ENCODE measurements at regions not wholly inside any gene's neighbourhood (a gene's known extent, or its start where the extent isn't known, plus 50 kb on each side); places are given as distances from the start of the nearest gene placed in this dataset.

DNA sequence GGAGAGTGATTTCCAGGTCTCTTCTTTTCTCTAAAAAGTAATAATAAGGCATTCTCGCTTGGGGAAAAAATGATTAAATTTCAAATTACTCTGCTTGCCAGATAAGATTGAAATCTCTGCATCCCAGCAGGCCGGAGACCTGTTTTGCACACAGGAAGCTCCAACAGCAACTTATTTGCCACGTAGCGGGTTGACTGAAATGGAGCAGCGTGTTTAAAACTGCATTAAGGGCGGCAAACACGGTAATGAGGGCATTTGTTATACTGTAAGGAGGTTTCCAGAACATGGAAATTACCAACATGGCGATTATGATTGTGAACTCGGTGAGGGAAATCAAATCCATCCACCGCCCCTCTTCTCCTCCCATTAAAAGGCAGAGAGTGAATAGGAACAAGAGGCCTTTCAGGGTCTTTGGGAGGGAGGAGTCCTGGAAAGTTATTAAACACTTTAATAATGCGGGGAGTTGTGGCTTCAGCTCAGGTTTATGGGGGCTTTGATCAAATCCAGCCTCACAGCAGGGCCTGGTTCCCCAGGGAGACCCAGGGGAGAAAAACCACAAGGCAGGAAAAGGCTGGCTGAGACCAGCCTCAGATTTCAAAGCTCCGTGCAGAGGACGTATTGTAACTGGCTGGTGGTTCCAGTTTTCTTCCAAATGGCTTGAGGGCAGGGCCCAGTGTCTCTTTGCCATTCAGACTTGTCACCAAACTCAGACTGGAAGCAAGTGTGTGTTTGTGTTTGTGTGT, 242.3 kb downstream of the TLE3 start:
- Histone ChIP-seq H3K27me3 (replicated peaks; ENCODE audit: control insufficient read depth, insufficient read depth, low read length, poor library complexity, severe bottlenecking) (no peaks in the 10 kb centered on the region), H3K4me3 (ENCODE audit: insufficient read depth, low read depth, low read length, poor library complexity, severe bottlenecking) (no peak overlapping the region), H3K27ac (ENCODE audit: insufficient read depth, low read length, poor library complexity, severe bottlenecking) (no peak overlapping the region), H3K4me1 (ENCODE audit: control insufficient read depth, insufficient read depth, low read length, poor library complexity, severe bottlenecking) (peaks cover 10% of the 10 kb centered on the region), H3K9me3 (ENCODE audit: control insufficient read depth, low read length) (no peaks in the 10 kb centered on the region), H3K36me3 (ENCODE audit: control insufficient read depth, insufficient read depth, low read length) (no peaks in the 10 kb centered on the region)
- DNase-seq: no peak

DNA sequence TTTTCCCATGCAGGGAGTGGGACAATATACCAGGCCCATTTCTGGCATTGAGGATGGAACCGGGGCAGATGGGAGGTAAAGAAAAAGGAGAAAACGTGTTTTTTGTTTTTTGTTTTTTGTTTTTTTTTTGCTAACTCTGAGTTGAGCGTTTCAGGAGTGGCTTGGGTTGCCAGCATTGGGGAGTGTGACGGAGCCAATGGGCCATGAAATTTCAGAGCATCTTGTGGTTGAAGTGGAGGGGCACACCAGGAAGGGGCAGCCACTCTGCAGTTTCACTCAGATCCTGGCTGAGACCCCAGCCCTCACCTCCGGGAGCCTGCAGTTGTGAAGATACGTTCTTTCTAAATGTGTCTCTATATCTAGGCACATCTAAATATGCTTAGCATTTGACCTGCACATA, 240.5 kb downstream of the TLE3 start:
- no peaks in the 10 kb centered on the region for H3K36me3 ChIP-seq (ENCODE audit: control insufficient read depth, insufficient read depth, low read length)
- H3K27me3 ChIP-seq (replicated peaks; ENCODE audit: control insufficient read depth, insufficient read depth, low read length, poor library complexity, severe bottlenecking): no peaks in the 10 kb centered on the region
- DNase-seq: no peak
- H3K4me3 ChIP-seq (ENCODE audit: insufficient read depth, low read depth, low read length, poor library complexity, severe bottlenecking): no peak overlapping the region
- no peak overlapping the region for H3K27ac ChIP-seq (ENCODE audit: insufficient read depth, low read length, poor library complexity, severe bottlenecking)
- H3K9me3 ChIP-seq (ENCODE audit: control insufficient read depth, low read length): no peaks in the 10 kb centered on the region
- peaks cover 10% of the 10 kb centered on the region for H3K4me1 ChIP-seq (ENCODE audit: control insufficient read depth, insufficient read depth, low read length, poor library complexity, severe bottlenecking)

DNA sequence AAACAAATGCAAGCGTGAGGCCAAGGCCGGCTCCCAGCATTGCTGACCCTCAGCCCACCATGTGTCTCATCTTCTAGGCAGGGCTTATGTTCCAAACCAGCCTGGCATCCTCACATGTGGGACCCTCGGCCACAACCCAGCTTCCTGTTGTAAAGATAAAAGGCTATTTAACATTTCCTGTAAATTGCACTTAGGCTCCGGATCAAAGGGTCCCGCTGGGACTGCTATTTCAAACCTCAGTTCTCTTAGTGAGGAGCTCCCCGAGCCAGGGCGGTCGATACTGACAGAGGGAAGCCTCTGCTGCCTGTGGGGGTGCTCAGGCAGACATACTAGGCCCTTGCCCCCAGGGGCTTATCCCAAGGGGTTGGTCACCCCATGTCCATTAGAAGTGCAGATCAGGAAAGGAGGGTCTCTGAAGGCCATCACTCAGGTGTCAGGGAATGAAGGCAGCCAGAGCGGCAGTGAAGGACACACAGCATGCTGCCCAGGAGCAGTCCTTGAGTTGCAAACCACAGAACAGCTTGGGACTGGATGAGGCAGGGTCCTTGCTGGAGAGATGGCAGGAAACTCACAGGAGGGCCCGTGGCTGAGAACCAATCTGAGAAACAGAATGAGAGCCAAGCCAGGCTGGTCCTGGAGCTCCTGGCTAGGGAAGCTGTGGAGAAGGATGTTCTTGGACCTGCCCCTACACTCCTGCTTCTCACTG, 239.9 kb downstream of the TLE3 start:
- no peaks in the 10 kb centered on the region for H3K9me3 ChIP-seq (ENCODE audit: control insufficient read depth, low read length)
- H3K4me1 ChIP-seq (ENCODE audit: control insufficient read depth, insufficient read depth, low read length, poor library complexity, severe bottlenecking): peaks cover 10% of the 10 kb centered on the region
- no peaks in the 10 kb centered on the region for H3K36me3 ChIP-seq (ENCODE audit: control insufficient read depth, insufficient read depth, low read length)
- no peaks in the 10 kb centered on the region for H3K27me3 ChIP-seq (replicated peaks; ENCODE audit: control insufficient read depth, insufficient read depth, low read length, poor library complexity, severe bottlenecking)
- DNase-seq: no peak
- no peak overlapping the region for H3K27ac ChIP-seq (ENCODE audit: insufficient read depth, low read length, poor library complexity, severe bottlenecking)
- no peak overlapping the region for H3K4me3 ChIP-seq (ENCODE audit: insufficient read depth, low read depth, low read length, poor library complexity, severe bottlenecking)

DNA sequence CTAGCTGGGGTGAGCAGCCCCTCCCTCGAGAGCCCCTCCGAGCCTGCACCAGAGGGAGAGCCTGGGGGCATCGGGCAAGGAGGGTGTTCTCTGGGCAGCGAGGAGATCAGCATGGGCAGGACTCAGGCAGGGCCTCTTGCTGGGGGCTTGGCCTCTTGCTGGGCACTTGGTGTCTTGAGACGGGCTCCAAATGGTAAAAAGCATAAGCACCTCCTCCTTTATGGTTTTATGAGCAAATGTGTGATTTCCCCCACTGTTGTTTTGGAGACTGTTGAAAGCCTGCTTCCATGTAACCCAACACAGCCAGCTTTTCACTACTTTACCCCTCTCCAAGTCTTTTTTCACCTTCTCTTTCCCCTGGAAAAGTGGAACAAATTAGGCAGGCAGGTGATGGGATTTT, 239.3 kb downstream of the TLE3 start:
- no peaks in the 10 kb centered on the region for H3K36me3 ChIP-seq (ENCODE audit: control insufficient read depth, insufficient read depth, low read length)
- no peaks in the 10 kb centered on the region for H3K27me3 ChIP-seq (replicated peaks; ENCODE audit: control insufficient read depth, insufficient read depth, low read length, poor library complexity, severe bottlenecking)
- no peaks in the 10 kb centered on the region for H3K9me3 ChIP-seq (ENCODE audit: control insufficient read depth, low read length)
- H3K27ac ChIP-seq (ENCODE audit: insufficient read depth, low read length, poor library complexity, severe bottlenecking): no peak overlapping the region
- H3K4me3 ChIP-seq (ENCODE audit: insufficient read depth, low read depth, low read length, poor library complexity, severe bottlenecking): no peak overlapping the region
- no peak for DNase-seq
- H3K4me1 ChIP-seq (ENCODE audit: control insufficient read depth, insufficient read depth, low read length, poor library complexity, severe bottlenecking): peaks cover 10% of the 10 kb centered on the region

DNA sequence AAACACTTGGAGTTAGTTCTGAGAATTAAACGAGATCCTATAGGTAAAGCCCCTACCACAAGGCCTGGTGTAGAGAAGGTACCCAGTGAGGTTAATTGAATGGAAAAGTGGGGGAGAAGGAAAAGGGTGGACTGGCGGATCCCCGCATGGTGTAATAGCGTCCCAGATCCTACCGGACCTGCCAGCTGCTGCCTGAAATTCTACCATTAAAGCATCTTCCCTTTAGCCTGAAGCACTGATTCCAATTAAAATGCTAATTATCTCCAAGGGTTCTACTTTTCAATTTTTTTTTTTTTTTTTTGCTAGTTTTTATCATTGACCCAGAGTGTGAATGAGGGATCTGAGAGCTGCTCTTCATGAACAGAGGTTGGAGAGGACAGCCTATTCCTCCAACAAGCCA, 237.9 kb downstream of the TLE3 start:
- no peak for DNase-seq
- Histone ChIP-seq H3K27ac (ENCODE audit: insufficient read depth, low read length, poor library complexity, severe bottlenecking) (no peak overlapping the region), H3K4me3 (ENCODE audit: insufficient read depth, low read depth, low read length, poor library complexity, severe bottlenecking) (no peak overlapping the region), H3K36me3 (ENCODE audit: control insufficient read depth, insufficient read depth, low read length) (no peaks in the 10 kb centered on the region), H3K27me3 (replicated peaks; ENCODE audit: control insufficient read depth, insufficient read depth, low read length, poor library complexity, severe bottlenecking) (no peaks in the 10 kb centered on the region), H3K4me1 (ENCODE audit: control insufficient read depth, insufficient read depth, low read length, poor library complexity, severe bottlenecking) (peaks cover 10% of the 10 kb centered on the region), H3K9me3 (ENCODE audit: control insufficient read depth, low read length) (no peaks in the 10 kb centered on the region)

DNA sequence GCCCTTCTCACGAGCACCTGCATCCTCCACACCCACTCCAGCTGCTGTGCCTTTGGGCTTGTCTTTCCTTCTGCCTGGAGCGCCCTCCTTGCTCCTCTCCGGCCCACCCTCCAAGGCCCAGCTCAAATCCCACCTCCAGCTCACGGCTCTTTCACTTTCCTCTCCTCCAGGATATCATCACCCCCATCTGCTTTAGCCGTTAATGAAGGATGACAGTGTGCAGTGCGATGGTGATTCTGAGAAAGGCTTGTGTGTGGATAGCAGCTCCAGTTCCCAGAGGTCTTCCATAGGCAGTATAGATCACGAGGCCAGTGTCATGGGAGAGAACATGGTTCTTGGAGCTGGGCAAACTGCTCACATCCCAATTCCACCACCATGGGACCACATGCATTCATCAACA, 237.4 kb downstream of the TLE3 start:
- peaks cover 10% of the 10 kb centered on the region for H3K4me1 ChIP-seq (ENCODE audit: control insufficient read depth, insufficient read depth, low read length, poor library complexity, severe bottlenecking)
- H3K9me3 ChIP-seq (ENCODE audit: control insufficient read depth, low read length): no peaks in the 10 kb centered on the region
- no peaks in the 10 kb centered on the region for H3K36me3 ChIP-seq (ENCODE audit: control insufficient read depth, insufficient read depth, low read length)
- H3K27me3 ChIP-seq (replicated peaks; ENCODE audit: control insufficient read depth, insufficient read depth, low read length, poor library complexity, severe bottlenecking): no peaks in the 10 kb centered on the region
- H3K27ac ChIP-seq (ENCODE audit: insufficient read depth, low read length, poor library complexity, severe bottlenecking): no peak overlapping the region
- no peak overlapping the region for H3K4me3 ChIP-seq (ENCODE audit: insufficient read depth, low read depth, low read length, poor library complexity, severe bottlenecking)
- DNase-seq: no peak

DNA sequence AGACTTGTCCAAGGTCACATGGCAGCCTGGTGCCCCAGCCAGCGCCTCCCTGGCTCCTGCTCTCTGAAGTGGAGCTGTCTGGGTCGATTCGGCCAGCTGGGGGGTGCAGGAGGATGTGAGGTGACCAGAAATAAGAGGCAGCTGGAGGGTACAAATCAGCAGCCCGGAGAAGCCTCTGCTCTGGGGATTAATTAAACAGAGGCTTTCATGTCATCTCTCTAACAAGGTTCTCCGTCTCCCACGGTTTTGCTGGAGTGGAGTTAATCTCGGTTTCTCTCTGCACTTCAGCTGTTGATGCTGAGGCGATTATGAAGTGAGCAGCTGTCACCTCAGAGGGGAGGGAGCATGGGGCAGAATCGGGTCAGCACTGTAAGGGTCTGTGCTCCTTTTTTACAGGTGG, 236.8 kb downstream of the TLE3 start:
- H3K27ac ChIP-seq (ENCODE audit: insufficient read depth, low read length, poor library complexity, severe bottlenecking): no peak overlapping the region
- peaks cover 10% of the 10 kb centered on the region for H3K4me1 ChIP-seq (ENCODE audit: control insufficient read depth, insufficient read depth, low read length, poor library complexity, severe bottlenecking)
- H3K9me3 ChIP-seq (ENCODE audit: control insufficient read depth, low read length): no peaks in the 10 kb centered on the region
- no peaks in the 10 kb centered on the region for H3K36me3 ChIP-seq (ENCODE audit: control insufficient read depth, insufficient read depth, low read length)
- no peaks in the 10 kb centered on the region for H3K27me3 ChIP-seq (replicated peaks; ENCODE audit: control insufficient read depth, insufficient read depth, low read length, poor library complexity, severe bottlenecking)
- no peak for DNase-seq
- no peak overlapping the region for H3K4me3 ChIP-seq (ENCODE audit: insufficient read depth, low read depth, low read length, poor library complexity, severe bottlenecking)

DNA sequence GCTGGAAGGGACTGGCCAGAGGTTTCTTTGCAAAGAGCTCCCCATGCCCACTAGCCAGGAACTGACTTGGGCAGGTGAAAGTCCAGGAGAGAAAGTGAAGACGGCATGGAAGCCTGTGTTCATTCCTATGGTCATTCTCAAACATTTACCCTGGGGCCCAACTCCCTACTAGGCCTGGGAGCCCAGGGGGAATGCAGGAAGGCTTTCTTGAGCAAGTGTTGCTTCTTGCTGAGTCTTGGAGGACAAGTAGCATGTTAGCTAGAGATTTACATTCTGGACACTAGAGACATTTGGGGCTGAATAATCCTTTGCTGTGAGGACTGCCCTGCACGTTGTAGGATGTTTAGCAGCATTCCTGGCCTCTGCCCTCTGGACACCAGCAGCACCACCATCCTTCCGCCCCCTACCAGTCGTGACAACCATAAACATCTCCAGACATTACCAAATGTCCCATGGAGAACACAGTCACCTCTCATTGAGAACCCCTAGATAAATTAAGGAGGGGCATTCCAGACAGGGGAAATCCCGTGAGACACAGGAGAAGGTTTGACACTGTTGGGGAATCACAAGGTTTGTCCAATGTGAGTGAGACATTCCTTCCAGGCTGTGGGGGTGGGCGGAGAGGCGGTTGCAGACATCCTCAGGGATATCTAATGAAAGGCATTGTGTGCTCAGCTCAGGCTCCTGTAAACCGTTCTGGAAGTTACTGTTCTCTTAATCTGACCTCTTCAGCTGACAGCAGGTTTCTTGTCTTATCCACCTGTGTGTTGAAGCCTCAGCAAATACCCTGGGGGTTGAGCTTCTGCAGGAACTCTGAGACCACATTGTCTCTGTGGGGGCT, 236.2 kb downstream of the TLE3 start:
- H3K27ac ChIP-seq (ENCODE audit: insufficient read depth, low read length, poor library complexity, severe bottlenecking): no peak overlapping the region
- no peak overlapping the region for H3K4me3 ChIP-seq (ENCODE audit: insufficient read depth, low read depth, low read length, poor library complexity, severe bottlenecking)
- no peak for DNase-seq
- peaks cover 10% of the 10 kb centered on the region for H3K4me1 ChIP-seq (ENCODE audit: control insufficient read depth, insufficient read depth, low read length, poor library complexity, severe bottlenecking)
- no peaks in the 10 kb centered on the region for H3K9me3 ChIP-seq (ENCODE audit: control insufficient read depth, low read length)
- H3K36me3 ChIP-seq (ENCODE audit: control insufficient read depth, insufficient read depth, low read length): no peaks in the 10 kb centered on the region
- no peaks in the 10 kb centered on the region for H3K27me3 ChIP-seq (replicated peaks; ENCODE audit: control insufficient read depth, insufficient read depth, low read length, poor library complexity, severe bottlenecking)

DNA sequence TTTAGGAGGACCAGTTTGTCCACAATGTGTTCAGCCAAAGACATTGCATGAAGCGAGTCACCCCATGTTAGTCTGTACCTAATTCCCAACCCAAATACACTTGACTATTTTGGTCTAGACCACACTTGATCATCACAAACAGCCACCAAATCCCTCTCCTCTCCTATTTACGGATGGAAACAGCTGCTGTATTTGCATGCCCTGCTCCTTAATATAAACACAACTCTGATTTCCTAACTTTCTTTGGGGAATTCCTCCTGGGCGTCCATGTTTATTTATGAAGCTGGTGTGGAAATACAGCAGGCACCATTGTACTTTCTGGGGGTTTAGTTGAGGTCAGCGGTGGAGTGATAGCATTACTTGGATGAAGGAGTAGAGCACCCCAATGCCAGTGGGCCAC, 235.2 kb downstream of the TLE3 start:
- no peak for DNase-seq
- no peaks in the 10 kb centered on the region for H3K27me3 ChIP-seq (replicated peaks; ENCODE audit: control insufficient read depth, insufficient read depth, low read length, poor library complexity, severe bottlenecking)

DNA sequence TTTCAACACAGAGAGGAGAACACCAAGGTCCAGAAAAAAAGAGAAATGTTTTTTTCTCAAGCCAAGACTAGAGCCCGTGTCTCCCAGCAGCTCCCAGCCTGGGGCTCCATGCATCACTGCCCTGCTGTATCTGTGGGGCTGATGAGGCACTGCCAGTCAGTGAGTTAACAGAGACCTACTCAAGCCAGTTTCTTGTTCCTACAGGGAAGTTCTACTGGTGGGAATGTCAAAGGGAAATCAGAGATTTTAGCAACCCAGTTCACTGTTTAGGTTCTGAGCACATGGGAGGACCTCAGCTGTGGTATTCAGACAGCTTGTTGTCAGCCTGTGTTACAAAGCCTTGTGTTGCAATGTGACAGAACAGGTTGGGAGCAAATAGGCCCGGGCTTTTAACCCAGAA, 234.3 kb downstream of the TLE3 start:
- Histone ChIP-seq H3K36me3 (ENCODE audit: control insufficient read depth, insufficient read depth, low read length) (no peaks in the 10 kb centered on the region), H3K4me3 (ENCODE audit: insufficient read depth, low read depth, low read length, poor library complexity, severe bottlenecking) (no peak overlapping the region), H3K4me1 (ENCODE audit: control insufficient read depth, insufficient read depth, low read length, poor library complexity, severe bottlenecking) (peaks cover 2% of the 10 kb centered on the region), H3K27ac (ENCODE audit: insufficient read depth, low read length, poor library complexity, severe bottlenecking) (no peak overlapping the region), H3K27me3 (replicated peaks; ENCODE audit: control insufficient read depth, insufficient read depth, low read length, poor library complexity, severe bottlenecking) (no peaks in the 10 kb centered on the region), H3K9me3 (ENCODE audit: control insufficient read depth, low read length) (no peaks in the 10 kb centered on the region)
- DNase-seq: no peak

More for the DNA sequence above, 235.2 kb downstream of the TLE3 start:
- Histone ChIP-seq H3K27ac (ENCODE audit: insufficient read depth, low read length, poor library complexity, severe bottlenecking) (no peak overlapping the region), H3K36me3 (ENCODE audit: control insufficient read depth, insufficient read depth, low read length) (no peaks in the 10 kb centered on the region), H3K4me1 (ENCODE audit: control insufficient read depth, insufficient read depth, low read length, poor library complexity, severe bottlenecking) (peaks cover 10% of the 10 kb centered on the region), H3K4me3 (ENCODE audit: insufficient read depth, low read depth, low read length, poor library complexity, severe bottlenecking) (no peak overlapping the region), H3K9me3 (ENCODE audit: control insufficient read depth, low read length) (no peaks in the 10 kb centered on the region)
